Fibroblast of pulmonary artery (primary cell): ENCODE measurements at regions not wholly inside any gene's neighbourhood (a gene's known extent, or its start where the extent isn't known, plus 50 kb on each side); places are given as distances from the start of the nearest gene placed in this dataset.

ENCODE experiments used
- DNase-seq: peaks from one replicate; pipeline ENCODE4 v3.0.0-alpha.2; 2010; ENCODE audit warnings: low read depth
- H3K4me3 ChIP-seq: replicated peaks from 2 replicates; pipeline ENCODE4 v1.5.1; 2011; ENCODE audit warnings: low read depth, mild to moderate bottlenecking, control low read depth, low read length, moderate library complexity
- TF ChIP-seq, protein P1 (sequence below): IDR thresholded peaks from 2 replicates; pipeline ENCODE4 v1.5.1; 2011; ENCODE audit warnings: mild to moderate bottlenecking, control low read depth, low read length, inconsistent platforms; ENCODE audit errors: missing control alignments

DNA sequence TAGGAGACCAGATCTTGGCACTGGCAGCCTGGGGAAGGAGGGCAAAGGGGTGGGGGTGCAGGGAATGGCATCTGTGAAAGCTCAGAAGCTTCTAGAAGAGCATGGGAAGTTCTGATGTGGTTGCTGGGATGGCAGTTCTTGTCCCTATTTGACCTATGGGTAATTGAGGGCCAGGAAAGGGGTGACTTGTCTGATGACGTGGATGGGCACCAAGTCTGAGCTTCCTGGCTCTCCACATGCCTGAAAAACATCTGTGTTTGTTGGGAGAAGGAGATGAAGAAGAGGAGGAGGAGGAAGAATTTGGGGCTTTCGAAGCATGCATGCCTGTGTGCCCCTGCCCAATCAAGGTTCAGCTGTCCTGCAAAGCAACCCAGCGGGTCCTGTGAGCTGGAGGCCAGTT lies 158.8 kb downstream of the SMAD6 start:
- TF ChIP-seq, protein P1, sequence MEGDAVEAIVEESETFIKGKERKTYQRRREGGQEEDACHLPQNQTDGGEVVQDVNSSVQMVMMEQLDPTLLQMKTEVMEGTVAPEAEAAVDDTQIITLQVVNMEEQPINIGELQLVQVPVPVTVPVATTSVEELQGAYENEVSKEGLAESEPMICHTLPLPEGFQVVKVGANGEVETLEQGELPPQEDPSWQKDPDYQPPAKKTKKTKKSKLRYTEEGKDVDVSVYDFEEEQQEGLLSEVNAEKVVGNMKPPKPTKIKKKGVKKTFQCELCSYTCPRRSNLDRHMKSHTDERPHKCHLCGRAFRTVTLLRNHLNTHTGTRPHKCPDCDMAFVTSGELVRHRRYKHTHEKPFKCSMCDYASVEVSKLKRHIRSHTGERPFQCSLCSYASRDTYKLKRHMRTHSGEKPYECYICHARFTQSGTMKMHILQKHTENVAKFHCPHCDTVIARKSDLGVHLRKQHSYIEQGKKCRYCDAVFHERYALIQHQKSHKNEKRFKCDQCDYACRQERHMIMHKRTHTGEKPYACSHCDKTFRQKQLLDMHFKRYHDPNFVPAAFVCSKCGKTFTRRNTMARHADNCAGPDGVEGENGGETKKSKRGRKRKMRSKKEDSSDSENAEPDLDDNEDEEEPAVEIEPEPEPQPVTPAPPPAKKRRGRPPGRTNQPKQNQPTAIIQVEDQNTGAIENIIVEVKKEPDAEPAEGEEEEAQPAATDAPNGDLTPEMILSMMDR: no peak
- H3K4me3 ChIP-seq: no peak overlapping the region
- DNase-seq: no peak

DNA sequence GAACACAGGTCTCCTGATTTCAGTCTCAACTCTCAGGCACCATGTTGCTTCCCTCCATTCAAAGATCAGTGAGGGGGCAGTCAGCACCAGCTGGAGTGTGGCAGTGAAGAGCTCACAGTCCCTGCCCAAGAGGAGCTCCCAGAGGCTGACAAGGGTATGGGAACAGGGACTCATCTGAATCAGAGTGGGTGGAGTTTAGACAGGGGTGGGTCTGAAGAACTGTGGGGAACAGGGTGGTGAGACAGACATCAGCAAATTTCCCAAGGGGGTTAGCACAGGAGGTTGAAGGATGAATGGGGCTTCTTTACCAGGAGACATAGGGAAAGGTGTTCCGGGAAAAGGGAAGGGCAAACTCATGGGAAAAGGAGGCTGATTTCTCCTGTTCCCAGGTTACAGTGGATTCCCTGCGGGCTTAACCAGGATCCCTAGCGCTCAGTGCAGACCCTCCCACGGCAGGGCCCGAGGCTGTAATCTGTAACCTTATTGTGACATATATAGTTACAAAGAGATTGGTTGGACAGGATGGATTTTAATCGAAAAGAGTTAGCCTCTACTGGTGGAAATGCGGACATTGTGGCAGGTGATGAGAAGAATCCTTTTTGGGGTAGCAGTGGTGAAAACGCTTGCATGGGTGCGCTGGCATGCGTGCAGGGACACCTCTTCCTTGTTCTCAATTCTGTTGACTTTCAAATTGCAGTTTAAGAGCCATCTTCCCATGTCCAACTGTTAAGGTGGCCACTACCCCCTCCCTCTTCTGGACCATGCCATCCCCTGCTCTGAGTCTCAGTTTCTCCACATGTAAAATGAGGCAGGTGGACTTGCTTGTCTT lies 160.3 kb downstream of the SMAD6 start:
- TF ChIP-seq, protein P1: no peak
- no peak for DNase-seq
- H3K4me3 ChIP-seq: no peak overlapping the region

DNA sequence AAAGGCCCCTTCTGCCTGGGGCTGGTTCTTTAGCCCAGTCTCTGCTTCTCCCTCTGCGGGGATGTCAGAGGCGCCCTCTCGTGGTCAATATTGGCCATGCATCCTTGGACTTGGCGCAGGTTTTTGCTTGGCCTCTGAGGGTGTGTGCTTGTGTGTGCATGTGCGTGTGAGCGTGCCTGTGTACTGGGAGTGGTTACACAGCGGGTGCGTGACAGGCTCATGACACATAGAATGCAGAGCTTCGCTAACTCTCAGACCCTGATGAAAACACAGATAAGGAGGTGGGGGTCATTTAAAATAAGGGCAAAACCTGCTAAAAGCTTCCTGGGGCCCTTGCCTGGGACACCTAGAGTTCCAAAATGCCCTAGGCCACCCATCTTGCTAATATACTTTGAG lies 160.9 kb downstream of the SMAD6 start:
- H3K4me3 ChIP-seq: no peak overlapping the region
- TF ChIP-seq, protein P1: peak; percentile 99
- DNase-seq: peak; percentile 88

DNA sequence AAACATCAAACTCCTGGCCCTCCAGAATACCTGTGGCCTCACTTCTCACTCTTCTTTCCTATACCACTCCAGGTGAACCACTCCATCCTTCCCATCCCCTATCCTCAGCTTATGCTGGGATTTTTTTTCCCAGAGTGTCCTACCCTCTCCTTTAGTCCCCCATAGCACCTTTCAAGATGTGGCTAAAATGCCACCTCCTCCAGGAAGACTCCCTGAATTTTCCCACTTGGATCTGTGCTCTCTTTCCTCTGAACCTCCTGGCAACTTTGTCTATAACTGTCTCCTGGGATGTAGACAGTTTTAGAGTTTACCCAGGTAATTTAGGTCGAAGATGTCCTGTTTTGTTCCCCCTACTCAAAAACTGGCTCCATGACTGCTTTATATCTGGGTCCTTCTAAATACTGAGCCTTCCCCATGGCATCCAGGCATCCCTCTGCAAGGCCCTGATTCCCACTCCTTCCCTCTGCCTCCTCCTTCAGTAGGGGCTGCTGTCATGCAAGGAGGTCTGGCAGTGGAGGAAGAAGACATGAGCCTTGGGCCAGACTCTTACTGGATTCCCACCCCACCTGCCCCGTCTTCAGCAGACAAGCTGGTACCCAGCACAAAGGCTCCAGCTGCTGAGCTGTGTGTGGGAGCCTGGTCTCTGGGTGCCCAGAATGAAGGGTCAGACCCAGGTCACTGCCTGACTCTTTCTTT lies 161.5 kb downstream of the SMAD6 start:
- no peak for DNase-seq
- TF ChIP-seq, protein P1: no peak
- H3K4me3 ChIP-seq: no peak overlapping the region

DNA sequence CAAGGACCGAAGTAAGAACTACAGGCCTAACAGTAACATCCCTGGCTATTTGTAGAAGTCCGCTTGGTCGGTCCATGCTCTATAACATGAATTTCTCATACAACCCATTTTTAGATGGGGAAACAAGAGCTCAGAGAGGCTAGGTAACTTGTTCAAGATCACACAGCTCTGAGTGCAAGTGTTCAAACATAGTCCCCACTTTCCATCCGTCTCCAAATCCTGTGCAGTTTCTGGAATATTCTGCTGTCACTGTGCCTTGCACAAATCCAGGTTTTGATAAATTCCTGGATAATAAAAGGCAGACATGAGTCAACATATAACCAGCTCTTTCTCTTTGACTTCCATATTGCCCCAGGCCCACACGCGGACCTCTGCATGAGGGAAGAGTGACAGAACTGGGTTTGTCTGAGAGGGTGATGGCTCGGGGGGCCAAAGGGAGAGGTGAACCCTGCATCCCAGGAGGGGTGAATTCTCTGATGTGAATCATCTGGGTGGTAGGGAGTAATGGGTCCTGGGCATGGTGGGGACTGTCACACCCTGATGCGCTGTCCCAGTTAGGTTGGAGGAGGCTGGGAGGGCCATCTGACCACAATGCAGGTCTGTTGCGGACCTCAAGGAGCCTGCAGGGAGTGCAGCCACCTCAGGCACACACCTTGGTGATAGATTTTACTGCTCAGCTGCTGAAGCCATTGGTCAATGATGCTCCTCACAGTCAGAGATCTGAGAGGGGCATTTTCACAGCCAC lies 162.2 kb downstream of the SMAD6 start:
- H3K4me3 ChIP-seq: no peak overlapping the region
- no peak for DNase-seq
- TF ChIP-seq, protein P1: no peak

DNA sequence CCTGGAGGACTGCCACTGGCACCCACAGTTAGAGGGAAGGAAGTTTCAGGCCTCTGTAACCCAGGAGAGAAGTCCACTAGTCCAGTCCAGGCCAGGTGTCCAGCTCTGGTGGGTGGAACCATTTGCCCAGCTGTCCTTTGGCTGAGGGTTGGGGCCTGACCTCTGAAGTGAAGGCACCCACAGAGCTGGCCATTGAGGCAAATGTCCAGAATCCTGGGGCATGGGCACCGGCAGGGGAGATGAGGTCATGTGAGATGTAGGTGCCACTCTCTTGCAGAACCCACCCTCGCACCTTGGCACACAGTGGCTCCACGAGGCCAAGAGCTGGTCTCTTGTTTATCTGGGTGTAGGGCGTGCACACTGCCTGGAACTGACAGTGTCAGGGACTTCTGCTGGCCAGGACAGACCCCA lies 162.8 kb downstream of the SMAD6 start:
- DNase-seq: no peak
- H3K4me3 ChIP-seq: no peak overlapping the region
- TF ChIP-seq, protein P1: no peak
